Heart left ventricle (tissue), 13 donors: ENCODE measurements at regions not wholly inside any gene's neighbourhood (a gene's known extent, or its start where the extent isn't known, plus 50 kb on each side); places are given as distances from the start of the nearest gene placed in this dataset.

Source experiments
- CTCF ChIP-seq, 12 donors: fragments of 200-600 bp; sonication (generic) in 4 of 12; IDR thresholded peaks; one replicate each; pipeline versions ENCODE4 v1.5.0 to v1.8.0; 2018 to 2022; ENCODE audit warnings: antibody characterized with exemption in 12 of 12, mild to moderate bottlenecking in 5 of 12
- POLR2A ChIP-seq, 2 donors: fragments of 450-650 bp; IDR thresholded peaks; one replicate each; pipeline ENCODE4 v1.6.1; 2017; ENCODE audit warnings: antibody characterized with exemption in 2 of 2, mild to moderate bottlenecking in 2 of 2, moderate library complexity in 2 of 2
- donor health status: ischemic (EF 13 %, LVEDD 7.1; RV severe dilation, severe dysfunction).
- donor health status: DM: no; HTN: yes; CAD: no.
- donor health status: DM: no; HTN: no; CAD: no.
- donor health status: ischemic (EF 25% LVEDD 6.9; RV normal size, moderate dysfunction).
- donor health status: ischemic (EF 25% LVEDD 5.7; RV mildly dilated, moderate dysfunction).
- donor health status: ischemic (EF 35%, LVEDD 5.7; RV mildly dilated, moderate dysfunction).
- donor health status: nonischemic (EF 11% LVEDD 7.7; RV severe dilation, severe dysfunction).
- donor health status: DM: yes; HTN: yes; CAD: no.
- donor health status: PGD.
- donor health status: ischemic (EF 29% LVEDD 5.4; RV normal size, mild dysfunction).
- donor health status: nonischemic (EF 23%, LVEDD 6.1; RV moderate dilation, normal function).

- TF ChIP-seq CTCF (IDR thresholded peaks at IDR 0.05): no peak
- TF ChIP-seq POLR2A (IDR thresholded peaks at IDR 0.05): no peak
Measured at GRCh38 chr15:69836526-69837230, 261.0 kb downstream of the TLE3 start.
